HEK293 (cell line): ENCODE measurements at regions not wholly inside any gene's neighbourhood (a gene's known extent, or its start where the extent isn't known, plus 50 kb on each side); places are given as distances from the start of the nearest gene placed in this dataset.

ENCODE experiments used
- KLF17 ChIP-seq: fragments of 450-650 bp; formaldehyde crosslinking; IDR thresholded peaks from 2 replicates; pipeline ENCODE4 v1.5.1; 2016; ENCODE audit warnings: missing biosample characterization, missing genetic modification characterization
- PRDM1 ChIP-seq: fragments of 450-650 bp; formaldehyde crosslinking; IDR thresholded peaks from 2 replicates; pipeline ENCODE4; 2016; ENCODE audit warnings: missing biosample characterization, missing genetic modification characterization
- PRDM6 ChIP-seq: fragments of 450-650 bp; formaldehyde crosslinking; IDR thresholded peaks from 2 replicates; pipeline ENCODE4 v1.5.1; 2017; ENCODE audit warnings: missing biosample characterization, missing genetic modification characterization
- SETDB1 ChIP-seq: IDR thresholded peaks from one replicate; pipeline ENCODE4 v1.6.1; 2017; ENCODE audit warnings: mild to moderate bottlenecking, low read length, moderate library complexity, mixed read lengths; ENCODE audit not compliant: insufficient read length
- YY1 ChIP-seq: fragments of 450-650 bp; formaldehyde crosslinking; IDR thresholded peaks from 2 replicates; pipeline ENCODE4 v1.5.1; 2018; ENCODE audit warnings: missing biosample characterization, missing genetic modification characterization
- ZBTB10 ChIP-seq: fragments of 450-650 bp; formaldehyde crosslinking; IDR thresholded peaks from 2 replicates; pipeline ENCODE4 v1.5.1; 2016; ENCODE audit warnings: missing biosample characterization, missing genetic modification characterization
- ZBTB20 ChIP-seq: fragments of 450-650 bp; formaldehyde crosslinking; IDR thresholded peaks from 2 replicates; pipeline ENCODE4 v1.5.1; 2016; ENCODE audit warnings: missing biosample characterization, missing genetic modification characterization
- ZBTB6 ChIP-seq: fragments of 450-650 bp; formaldehyde crosslinking; IDR thresholded peaks from 2 replicates; pipeline ENCODE4 v1.5.1; 2017; ENCODE audit warnings: missing biosample characterization, missing genetic modification characterization
- ZNF114 ChIP-seq: fragments of 450-650 bp; formaldehyde crosslinking; IDR thresholded peaks from 2 replicates; pipeline ENCODE4 v1.5.0; 2017; ENCODE audit warnings: missing biosample characterization, missing genetic modification characterization
- ZNF16 ChIP-seq: fragments of 450-650 bp; formaldehyde crosslinking; IDR thresholded peaks from 2 replicates; pipeline ENCODE4 v1.5.1; 2016; ENCODE audit warnings: low read depth, missing biosample characterization, missing genetic modification characterization
- ZNF248 ChIP-seq: fragments of 450-650 bp; formaldehyde crosslinking; IDR thresholded peaks from 2 replicates; pipeline ENCODE4 v1.5.1; 2017; ENCODE audit warnings: missing biosample characterization, missing genetic modification characterization
- ZNF280D ChIP-seq: fragments of 450-650 bp; formaldehyde crosslinking; IDR thresholded peaks from 2 replicates; pipeline ENCODE4 v1.5.1; 2016; ENCODE audit warnings: missing biosample characterization, missing genetic modification characterization
- ZNF311 ChIP-seq: fragments of 450-650 bp; formaldehyde crosslinking; IDR thresholded peaks from 2 replicates; pipeline ENCODE4 v1.5.1; 2017; ENCODE audit warnings: missing biosample characterization, missing genetic modification characterization, borderline replicate concordance
- ZNF341 ChIP-seq: fragments of 450-650 bp; formaldehyde crosslinking; IDR thresholded peaks from 2 replicates; pipeline ENCODE4; 2016; ENCODE audit warnings: low read depth, missing biosample characterization, missing genetic modification characterization
- ZNF394 ChIP-seq: fragments of 450-650 bp; formaldehyde crosslinking; IDR thresholded peaks from 2 replicates; pipeline ENCODE4 v1.5.1; 2016; ENCODE audit warnings: missing biosample characterization, missing genetic modification characterization, mild to moderate bottlenecking, moderate library complexity, borderline replicate concordance
- ZNF398 ChIP-seq: fragments of 450-650 bp; formaldehyde crosslinking; IDR thresholded peaks from 2 replicates; pipeline ENCODE4 v1.5.1; 2017; ENCODE audit warnings: missing biosample characterization, missing genetic modification characterization
- ZNF433 ChIP-seq: fragments of 450-650 bp; formaldehyde crosslinking; IDR thresholded peaks from 2 replicates; pipeline ENCODE4 v1.5.1; 2016; ENCODE audit warnings: missing biosample characterization, missing genetic modification characterization, low read depth
- ZNF558 ChIP-seq: fragments of 450-650 bp; formaldehyde crosslinking; IDR thresholded peaks from 2 replicates; pipeline ENCODE4 v1.5.1; 2016; ENCODE audit warnings: missing biosample characterization, missing genetic modification characterization
- ZNF624 ChIP-seq: fragments of 450-650 bp; formaldehyde crosslinking; IDR thresholded peaks from 2 replicates; pipeline ENCODE4 v1.5.1; 2017; ENCODE audit warnings: missing biosample characterization, missing genetic modification characterization
- ZNF629 ChIP-seq: fragments of 450-650 bp; formaldehyde crosslinking; IDR thresholded peaks from 2 replicates; pipeline ENCODE4 v1.5.1; 2017; ENCODE audit warnings: missing biosample characterization, missing genetic modification characterization
- ZNF660 ChIP-seq: fragments of 450-650 bp; IDR thresholded peaks from 2 replicates; pipeline ENCODE4 v1.5.1; 2018; ENCODE audit warnings: missing biosample characterization, mild to moderate bottlenecking, missing genetic modification characterization
- ZNF704 ChIP-seq: fragments of 450-650 bp; formaldehyde crosslinking; IDR thresholded peaks from 2 replicates; pipeline ENCODE4 v1.5.1; 2016; ENCODE audit warnings: missing biosample characterization, missing genetic modification characterization
- ZNF843 ChIP-seq: fragments of 450-650 bp; formaldehyde crosslinking; IDR thresholded peaks from 2 replicates; pipeline ENCODE4 v1.5.1; 2016; ENCODE audit warnings: missing biosample characterization, missing genetic modification characterization
- ZSCAN5A ChIP-seq: fragments of 450-650 bp; formaldehyde crosslinking; IDR thresholded peaks from 2 replicates; pipeline ENCODE4 v1.5.1; 2016; ENCODE audit warnings: missing biosample characterization, missing genetic modification characterization

GRCh38 chr3:124558991-124559845 lies 171.0 kb upstream of the UMPS start (continued):
- TF ChIP-seq ZNF311 (tag by site-specific recombination) (no peak), PRDM6 (peak; percentile 48), ZNF394 (tag by site-specific recombination) (no peak; the same call in 1 of the 2 replicates), YY1 (no peak), ZNF280D (no peak), ZNF16 (tag by site-specific recombination) (no peak), ZNF660 (no peak), ZBTB6 (no peak), ZSCAN5A (tag by site-specific recombination) (no peak), ZBTB10 (tag by site-specific recombination) (0 out of 2 replicates have a peak, but pooled peaks have one; percentile 37), PRDM1 (tag by site-specific recombination) (peak; percentile 86), ZNF558 (tag by site-specific recombination) (peak; percentile 47; the same call in 1 of the 2 replicates), ZNF341 (peak; percentile 53; the same call in 1 of the 2 replicates), ZNF843 (tag by site-specific recombination) (peak; percentile 38; the same call in 1 of the 2 replicates), ZNF629 (tag by site-specific recombination) (peak; percentile 58), SETDB1 (no peak), ZNF704 (no peak), ZNF398 (peak; percentile 71), KLF17 (tag by site-specific recombination) (no peak), ZNF624 (no peak), ZNF248 (tag by site-specific recombination) (no peak), ZNF433 (tag by site-specific recombination) (no peak), ZNF114 (tag by site-specific recombination) (no peak), ZBTB20 (tag by site-specific recombination) (peak; percentile 64)
